ENCODE measurements at regions not wholly inside any gene's neighbourhood (a gene's known extent, or its start where the extent isn't known, plus 50 kb on each side); places are given as distances from the start of the nearest gene placed in this dataset.

- POLR2A ChIA-PET = no interaction called here
- Mint-ChIP-seq H3K4me3 (no peak overlapping the region), H3K9me3 (no peaks in the 10 kb centered on the region), H3K27ac (no peak overlapping the region), H3K36me3 (no peaks in the 10 kb centered on the region), H3K4me1 (0 out of 2 replicates have a peak, but pooled peaks cover 6% of the 10 kb centered on the region), H3K27me3 (ENCODE audit: low read depth) (no peaks in the 10 kb centered on the region; the same call in 1 of the 2 replicates)
- ATAC-seq (no peak), DNase-seq (ENCODE audit: low spot score) (no peak)
- CTCF ChIA-PET = interaction anchor here (1.5 kb wide), 1 partner anchor 233 kb away, joined by 3 read pairs; no protein-coding TSS in a partner anchor
- TF ChIP-seq RORB (CRISPR knock-in tag; IDR thresholded peaks at IDR 0.05) (no peak), ATF2 (CRISPR knock-in tag; IDR thresholded peaks at IDR 0.05; ENCODE audit: borderline replicate concordance, low read depth) (no peak), ARID4B (CRISPR knock-in tag; IDR thresholded peaks at IDR 0.05; ENCODE audit: borderline replicate concordance) (no peak), NR3C1 (CRISPR knock-in tag; conservative IDR thresholded peaks at IDR 0.05; ENCODE audit: low read depth) (no peak), FOXJ3 (CRISPR knock-in tag; IDR thresholded peaks at IDR 0.05; ENCODE audit: borderline replicate concordance) (no peak), ZNF532 (CRISPR knock-in tag; IDR thresholded peaks at IDR 0.05; ENCODE audit: borderline replicate concordance) (no peak), ZNF512 (CRISPR knock-in tag; IDR thresholded peaks at IDR 0.05; ENCODE audit: borderline replicate concordance) (no peak), E2F4 (CRISPR knock-in tag; IDR thresholded peaks at IDR 0.05; ENCODE audit: borderline replicate concordance, low read depth) (no peak), HMGXB4 (CRISPR knock-in tag; IDR thresholded peaks at IDR 0.05) (no peak), E2F1 (CRISPR knock-in tag; IDR thresholded peaks at IDR 0.05) (no peak), CREB1 (CRISPR knock-in tag; IDR thresholded peaks at IDR 0.05) (no peak), AFF4 (CRISPR knock-in tag; IDR thresholded peaks at IDR 0.05; ENCODE audit: borderline replicate concordance) (no peak), MLX (CRISPR knock-in tag; IDR thresholded peaks at IDR 0.05) (no peak), TEAD4 (CRISPR knock-in tag; IDR thresholded peaks at IDR 0.05) (no peak), ZNF263 (CRISPR knock-in tag; IDR thresholded peaks at IDR 0.05; ENCODE audit: low read depth) (no peak)
Measured at GRCh38 chr9:119788921-119789320, 419.7 kb upstream of the BRINP1 start.
